ENCODE measurements at regions not wholly inside any gene's neighbourhood (a gene's known extent, or its start where the extent isn't known, plus 50 kb on each side); places are given as distances from the start of the nearest gene placed in this dataset.

DNA sequence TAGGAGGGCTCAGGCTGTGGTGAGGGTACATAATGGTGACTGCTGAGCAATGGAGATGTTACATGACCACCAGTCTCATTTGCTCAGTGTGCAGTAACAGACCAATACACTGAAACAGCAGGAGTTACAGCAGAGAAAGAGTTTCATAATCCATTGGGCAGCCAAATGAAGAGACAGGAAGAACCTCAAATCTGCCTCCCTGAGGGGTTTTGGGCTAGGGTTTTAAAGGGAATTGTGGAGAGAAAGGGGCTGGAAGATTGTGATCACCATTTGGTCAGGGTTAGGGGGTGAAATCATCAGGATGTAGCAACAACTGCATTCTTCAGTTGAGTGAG lies 838.3 kb downstream of the GRID1 start:
- Histone ChIP-seq H3K36me3 (ENCODE audit: control insufficient read depth, insufficient read depth, low read length) (no peaks in the 10 kb centered on the region), H3K27me3 (ENCODE audit: control insufficient read depth, insufficient read depth, low read length) (no peaks in the 10 kb centered on the region), H3K4me3 (ENCODE audit: low read depth, low read length) (no peak overlapping the region)
- no peak for DNase-seq (ENCODE audit: low read depth)
- TF ChIP-seq, protein P1, sequence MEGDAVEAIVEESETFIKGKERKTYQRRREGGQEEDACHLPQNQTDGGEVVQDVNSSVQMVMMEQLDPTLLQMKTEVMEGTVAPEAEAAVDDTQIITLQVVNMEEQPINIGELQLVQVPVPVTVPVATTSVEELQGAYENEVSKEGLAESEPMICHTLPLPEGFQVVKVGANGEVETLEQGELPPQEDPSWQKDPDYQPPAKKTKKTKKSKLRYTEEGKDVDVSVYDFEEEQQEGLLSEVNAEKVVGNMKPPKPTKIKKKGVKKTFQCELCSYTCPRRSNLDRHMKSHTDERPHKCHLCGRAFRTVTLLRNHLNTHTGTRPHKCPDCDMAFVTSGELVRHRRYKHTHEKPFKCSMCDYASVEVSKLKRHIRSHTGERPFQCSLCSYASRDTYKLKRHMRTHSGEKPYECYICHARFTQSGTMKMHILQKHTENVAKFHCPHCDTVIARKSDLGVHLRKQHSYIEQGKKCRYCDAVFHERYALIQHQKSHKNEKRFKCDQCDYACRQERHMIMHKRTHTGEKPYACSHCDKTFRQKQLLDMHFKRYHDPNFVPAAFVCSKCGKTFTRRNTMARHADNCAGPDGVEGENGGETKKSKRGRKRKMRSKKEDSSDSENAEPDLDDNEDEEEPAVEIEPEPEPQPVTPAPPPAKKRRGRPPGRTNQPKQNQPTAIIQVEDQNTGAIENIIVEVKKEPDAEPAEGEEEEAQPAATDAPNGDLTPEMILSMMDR (IDR thresholded peaks at IDR 0.05; ENCODE audit: insufficient read depth, low read depth, low read length) = no peak
- ChIA-PET POLR2A (no interaction called here), CTCF (no interaction called here)

DNA sequence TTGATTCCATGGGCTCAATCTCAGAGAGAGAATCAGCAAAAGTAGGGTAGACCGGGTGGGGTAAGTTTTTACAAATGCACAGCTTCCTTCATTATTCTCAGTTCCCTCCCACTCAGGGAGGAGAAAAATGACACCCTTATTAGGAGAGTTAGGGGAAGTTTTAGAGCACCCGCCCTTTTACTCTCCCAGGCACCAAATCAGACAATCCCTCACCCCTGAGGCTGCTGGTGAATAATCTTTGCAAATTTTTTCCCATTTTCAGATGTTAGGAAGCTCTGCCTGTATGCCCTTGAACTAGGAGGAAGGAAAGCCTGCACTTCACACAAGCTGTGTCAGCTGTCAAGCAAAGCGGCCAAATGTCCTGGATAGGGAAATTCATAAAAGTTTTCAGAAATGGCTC lies 834.9 kb downstream of the GRID1 start:
- H3K27me3 ChIP-seq (ENCODE audit: control insufficient read depth, insufficient read depth, low read length) = no peaks in the 10 kb centered on the region
- ChIA-PET POLR2A (no interaction called here), CTCF (no interaction called here)
- no peak for DNase-seq (ENCODE audit: low read depth)
- H3K4me3 ChIP-seq (ENCODE audit: low read depth, low read length) = no peak overlapping the region
- no peaks in the 10 kb centered on the region for H3K36me3 ChIP-seq (ENCODE audit: control insufficient read depth, insufficient read depth, low read length)
- TF ChIP-seq, protein P1 (IDR thresholded peaks at IDR 0.05; ENCODE audit: insufficient read depth, low read depth, low read length) = no peak

DNA sequence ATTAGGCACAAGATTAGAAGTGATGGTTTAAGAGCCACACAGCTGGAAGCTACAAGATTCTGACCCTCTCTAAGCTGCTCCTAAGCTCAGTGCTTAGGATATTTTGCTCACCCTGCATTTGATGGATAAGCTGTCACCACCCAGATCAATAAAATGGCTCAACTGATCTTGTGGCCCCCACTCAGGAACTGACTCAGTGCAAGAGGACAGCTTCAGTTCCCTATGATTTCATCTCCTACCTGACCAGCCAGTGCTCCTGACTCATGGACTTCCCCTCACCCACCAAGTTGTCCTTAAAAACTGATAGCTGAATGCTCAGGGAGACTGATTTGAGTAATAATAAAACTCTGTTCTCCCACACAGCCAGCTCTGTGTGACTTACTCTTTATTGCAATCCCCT lies 833.8 kb downstream of the GRID1 start:
- CTCF ChIA-PET = no interaction called here
- no peak for DNase-seq (ENCODE audit: low read depth)
- POLR2A ChIA-PET = no interaction called here
- H3K27me3 ChIP-seq (ENCODE audit: control insufficient read depth, insufficient read depth, low read length) = no peaks in the 10 kb centered on the region
- TF ChIP-seq, protein P1 (IDR thresholded peaks at IDR 0.05; ENCODE audit: insufficient read depth, low read depth, low read length) = no peak
- no peak overlapping the region for H3K4me3 ChIP-seq (ENCODE audit: low read depth, low read length)
- H3K36me3 ChIP-seq (ENCODE audit: control insufficient read depth, insufficient read depth, low read length) = no peaks in the 10 kb centered on the region

DNA sequence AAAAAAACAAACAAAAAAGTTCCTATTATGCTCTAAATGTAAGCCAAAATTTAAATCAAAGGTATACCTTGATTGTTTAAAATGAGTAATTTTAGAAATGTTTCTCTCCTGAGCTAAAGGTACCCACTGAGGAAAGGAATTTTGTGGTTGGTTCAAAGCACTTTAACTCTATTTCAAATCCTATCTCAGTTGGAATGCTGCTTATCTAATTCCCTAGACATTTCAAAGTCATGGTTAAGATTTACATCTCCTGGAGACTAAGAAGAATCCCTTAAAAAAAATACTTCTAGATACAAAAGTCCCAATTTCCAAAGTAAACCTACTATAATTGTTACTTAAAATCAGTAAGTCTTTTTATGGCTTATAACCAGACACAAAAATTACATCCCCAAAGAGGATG lies 830.7 kb downstream of the GRID1 start:
- ChIA-PET CTCF (no interaction called here), POLR2A (no interaction called here)
- TF ChIP-seq, protein P1 (IDR thresholded peaks at IDR 0.05; ENCODE audit: insufficient read depth, low read depth, low read length) = no peak
- H3K36me3 ChIP-seq (ENCODE audit: control insufficient read depth, insufficient read depth, low read length) = no peaks in the 10 kb centered on the region
- no peak for DNase-seq (ENCODE audit: low read depth)
- no peak overlapping the region for H3K4me3 ChIP-seq (ENCODE audit: low read depth, low read length)
- H3K27me3 ChIP-seq (ENCODE audit: control insufficient read depth, insufficient read depth, low read length) = no peaks in the 10 kb centered on the region

DNA sequence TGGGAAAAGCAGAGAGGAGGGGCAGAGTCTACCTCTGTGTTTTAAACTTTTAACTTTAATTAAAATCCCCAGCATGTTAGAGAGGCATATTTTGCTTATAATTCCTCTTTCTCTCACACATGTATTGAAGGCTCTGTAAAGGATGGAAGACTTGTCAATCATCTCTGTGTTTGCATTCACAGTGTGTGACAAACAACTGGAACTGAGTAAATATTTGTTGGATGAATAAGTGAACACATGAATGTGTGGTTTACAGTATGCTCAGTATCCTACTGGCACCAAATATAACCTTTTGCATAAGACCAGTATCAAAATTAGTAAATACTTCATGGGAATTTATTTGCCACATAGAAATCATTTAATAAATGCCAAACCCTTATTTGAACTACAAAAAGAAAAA lies 829.0 kb downstream of the GRID1 start:
- ChIA-PET CTCF (no interaction called here), POLR2A (no interaction called here)
- TF ChIP-seq, protein P1 (IDR thresholded peaks at IDR 0.05; ENCODE audit: insufficient read depth, low read depth, low read length) = no peak
- H3K27me3 ChIP-seq (ENCODE audit: control insufficient read depth, insufficient read depth, low read length) = no peaks in the 10 kb centered on the region
- no peaks in the 10 kb centered on the region for H3K36me3 ChIP-seq (ENCODE audit: control insufficient read depth, insufficient read depth, low read length)
- DNase-seq (ENCODE audit: low read depth) = no peak
- no peak overlapping the region for H3K4me3 ChIP-seq (ENCODE audit: low read depth, low read length)
